ENCODE measurements at regions not wholly inside any gene's neighbourhood (a gene's known extent, or its start where the extent isn't known, plus 50 kb on each side); places are given as distances from the start of the nearest gene placed in this dataset.

DNA sequence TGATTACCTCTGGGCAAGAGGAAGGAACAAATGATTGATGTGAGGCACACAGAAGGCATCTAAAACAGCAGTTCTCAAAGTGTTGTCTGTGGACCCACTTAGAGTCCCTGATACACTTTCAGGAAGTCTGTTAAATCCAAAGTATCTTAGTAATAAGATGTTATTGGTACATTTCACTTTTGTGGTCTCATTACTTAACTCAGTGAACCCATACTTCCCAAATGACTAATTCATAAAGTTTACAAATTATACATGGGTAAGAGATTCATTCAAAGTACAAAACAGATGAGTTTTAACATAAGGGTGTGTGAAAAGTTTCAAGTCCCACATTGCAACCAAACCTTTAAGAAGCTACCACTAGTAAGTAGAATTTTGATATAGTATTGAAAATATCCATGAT is 440.5 kb downstream of the NUP35 start:
- TF ChIP-seq, protein P1, sequence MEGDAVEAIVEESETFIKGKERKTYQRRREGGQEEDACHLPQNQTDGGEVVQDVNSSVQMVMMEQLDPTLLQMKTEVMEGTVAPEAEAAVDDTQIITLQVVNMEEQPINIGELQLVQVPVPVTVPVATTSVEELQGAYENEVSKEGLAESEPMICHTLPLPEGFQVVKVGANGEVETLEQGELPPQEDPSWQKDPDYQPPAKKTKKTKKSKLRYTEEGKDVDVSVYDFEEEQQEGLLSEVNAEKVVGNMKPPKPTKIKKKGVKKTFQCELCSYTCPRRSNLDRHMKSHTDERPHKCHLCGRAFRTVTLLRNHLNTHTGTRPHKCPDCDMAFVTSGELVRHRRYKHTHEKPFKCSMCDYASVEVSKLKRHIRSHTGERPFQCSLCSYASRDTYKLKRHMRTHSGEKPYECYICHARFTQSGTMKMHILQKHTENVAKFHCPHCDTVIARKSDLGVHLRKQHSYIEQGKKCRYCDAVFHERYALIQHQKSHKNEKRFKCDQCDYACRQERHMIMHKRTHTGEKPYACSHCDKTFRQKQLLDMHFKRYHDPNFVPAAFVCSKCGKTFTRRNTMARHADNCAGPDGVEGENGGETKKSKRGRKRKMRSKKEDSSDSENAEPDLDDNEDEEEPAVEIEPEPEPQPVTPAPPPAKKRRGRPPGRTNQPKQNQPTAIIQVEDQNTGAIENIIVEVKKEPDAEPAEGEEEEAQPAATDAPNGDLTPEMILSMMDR (IDR thresholded peaks at IDR 0.05; ENCODE audit: low read length): no peak
- TF ChIP-seq EZH2 (IDR thresholded peaks at IDR 0.05; ENCODE audit: borderline replicate concordance, low read length): no peak

Data from OCI-LY1 (cell line).